A549 (cell line): ENCODE measurements at regions not wholly inside any gene's neighbourhood (a gene's known extent, or its start where the extent isn't known, plus 50 kb on each side); places are given as distances from the start of the nearest gene placed in this dataset.

Experiments used
- MAZ ChIP-seq: fragments of 150-350 bp; IDR thresholded peaks from 2 replicates; pipeline ENCODE4 v1.6.1; 2014; ENCODE audit warnings: antibody characterized with exemption, low read depth, low read length, borderline replicate concordance
- POLR2A ChIP-seq: IDR thresholded peaks from 2 replicates; pipeline ENCODE4 v1.6.1; 2012; ENCODE audit warnings: mild to moderate bottlenecking, low read length
- RAD21 ChIP-seq, 2 experiments: fragments of >200 bp in 1 of 2; sonication (Bioruptor Twin) in 1 of 2; formaldehyde crosslinking in 1 of 2; IDR thresholded peaks in 1 of 2; conservative IDR thresholded peaks in 1 of 2; 2 replicates in 1 of 2; 3 replicates in 1 of 2; pipeline ENCODE4 v1.6.1; 2012 to 2018; ENCODE audit warnings: inconsistent platforms in 1 of 2
- SMC3 ChIP-seq: fragments of >200 bp; sonication (Bioruptor Twin); formaldehyde crosslinking; IDR thresholded peaks from 3 replicates; pipeline ENCODE4 v1.6.1; 2018; ENCODE audit warnings: inconsistent platforms
- TF ChIP-seq, protein P1 (sequence below): fragments of >200 bp; sonication (Bioruptor Twin); formaldehyde crosslinking; IDR thresholded peaks from 3 replicates; pipeline ENCODE4 v1.5.1; 2016

DNA sequence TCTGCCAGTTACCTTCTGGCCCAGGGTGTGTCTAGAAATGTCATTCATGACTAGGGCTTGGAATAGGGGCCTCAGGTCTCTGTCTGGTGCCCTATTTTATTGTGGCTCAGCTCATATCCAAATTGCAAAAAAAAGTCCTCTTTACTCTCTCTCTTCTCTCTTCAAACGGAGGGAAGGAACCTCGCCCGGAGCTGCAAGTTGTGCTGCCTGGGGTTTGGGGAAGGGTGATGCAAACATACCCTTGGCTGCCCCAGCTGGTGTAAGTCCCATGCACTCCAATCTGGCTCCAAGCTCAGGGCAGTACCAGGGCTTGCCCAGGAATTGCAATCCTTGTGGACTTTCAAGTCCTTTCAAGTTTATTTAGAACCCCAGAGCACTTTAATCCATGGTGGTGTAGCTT is 549.6 kb downstream of the PCDH17 start:
- TF ChIP-seq MAZ = no peak
- TF ChIP-seq, protein P1, sequence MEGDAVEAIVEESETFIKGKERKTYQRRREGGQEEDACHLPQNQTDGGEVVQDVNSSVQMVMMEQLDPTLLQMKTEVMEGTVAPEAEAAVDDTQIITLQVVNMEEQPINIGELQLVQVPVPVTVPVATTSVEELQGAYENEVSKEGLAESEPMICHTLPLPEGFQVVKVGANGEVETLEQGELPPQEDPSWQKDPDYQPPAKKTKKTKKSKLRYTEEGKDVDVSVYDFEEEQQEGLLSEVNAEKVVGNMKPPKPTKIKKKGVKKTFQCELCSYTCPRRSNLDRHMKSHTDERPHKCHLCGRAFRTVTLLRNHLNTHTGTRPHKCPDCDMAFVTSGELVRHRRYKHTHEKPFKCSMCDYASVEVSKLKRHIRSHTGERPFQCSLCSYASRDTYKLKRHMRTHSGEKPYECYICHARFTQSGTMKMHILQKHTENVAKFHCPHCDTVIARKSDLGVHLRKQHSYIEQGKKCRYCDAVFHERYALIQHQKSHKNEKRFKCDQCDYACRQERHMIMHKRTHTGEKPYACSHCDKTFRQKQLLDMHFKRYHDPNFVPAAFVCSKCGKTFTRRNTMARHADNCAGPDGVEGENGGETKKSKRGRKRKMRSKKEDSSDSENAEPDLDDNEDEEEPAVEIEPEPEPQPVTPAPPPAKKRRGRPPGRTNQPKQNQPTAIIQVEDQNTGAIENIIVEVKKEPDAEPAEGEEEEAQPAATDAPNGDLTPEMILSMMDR = no peak
- no peak for TF ChIP-seq RAD21 (conservative IDR thresholded peaks at IDR 0.05 in 1 of 2, IDR thresholded peaks at IDR 0.05 in 1 of 2)
- no peak for TF ChIP-seq POLR2A
- TF ChIP-seq SMC3 = no peak
